K562 (cell line): ENCODE measurements at regions not wholly inside any gene's neighbourhood (a gene's known extent, or its start where the extent isn't known, plus 50 kb on each side); places are given as distances from the start of the nearest gene placed in this dataset.
"Not testable (repeated sequence)": the region's sequence is repeated elsewhere in the genome, so short reads cannot be mapped to it uniquely, and the experiment has no call there.

Experiments used
- CTCF ChIP-seq, 3 experiments: IDR thresholded peaks in 2 of 3; conservative IDR thresholded peaks in 1 of 3; 2 replicates each; pipeline ENCODE4 v1.5.1; 2011 to 2012; ENCODE audit warnings: low read length in 3 of 3, mild to moderate bottlenecking in 3 of 3, control low read depth in 2 of 3, improper control_type of control experiment in 1 of 3, inconsistent platforms in 1 of 3, low read depth in 1 of 3, mixed read lengths in 1 of 3, moderate library complexity in 1 of 3; ENCODE audit not compliant: insufficient read depth in 2 of 3
- KLF1 ChIP-seq: fragments of 450-650 bp; IDR thresholded peaks from 2 replicates; pipeline ENCODE4 v1.6.1; 2016; ENCODE audit warnings: missing genetic modification characterization, missing compliant biosample characterization
- RNF2 ChIP-seq: sonication (generic); IDR thresholded peaks from 2 replicates; pipeline ENCODE4 v1.6.1; 2016
- U2AF2 ChIP-seq: fragments of 200-400 bp; formaldehyde crosslinking; optimal IDR thresholded peaks from 2 replicates; pipeline ENCODE3; 2017; ENCODE audit warnings: low read depth, mild to moderate bottlenecking, low read length
- ZBTB8A ChIP-seq: fragments of 450-650 bp; IDR thresholded peaks from 2 replicates; pipeline ENCODE4 v1.6.1; 2018; ENCODE audit warnings: mild to moderate bottlenecking, moderate library complexity; ENCODE audit not compliant: partially characterized antibody
- TF ChIP-seq, protein P1 (sequence below): sonication (generic); formaldehyde crosslinking; IDR thresholded peaks from 2 replicates; pipeline ENCODE4 v1.8.1; 2022; ENCODE audit warnings: missing genetic modification reagents

GRCh38 chr1:224001757-224002156 lies 112.2 kb upstream of the FBXO28 start:
- TF ChIP-seq RNF2; ZBTB8A; U2AF2; KLF1; CTCF (IDR thresholded peaks at IDR 0.05 in 2 of 3, conservative IDR thresholded peaks at IDR 0.05 in 1 of 3; ENCODE audit: insufficient read depth in 2 of 3, low read depth in 1 of 3, low read length in 3 of 3): not testable (repeated sequence)
- TF ChIP-seq, protein P1, sequence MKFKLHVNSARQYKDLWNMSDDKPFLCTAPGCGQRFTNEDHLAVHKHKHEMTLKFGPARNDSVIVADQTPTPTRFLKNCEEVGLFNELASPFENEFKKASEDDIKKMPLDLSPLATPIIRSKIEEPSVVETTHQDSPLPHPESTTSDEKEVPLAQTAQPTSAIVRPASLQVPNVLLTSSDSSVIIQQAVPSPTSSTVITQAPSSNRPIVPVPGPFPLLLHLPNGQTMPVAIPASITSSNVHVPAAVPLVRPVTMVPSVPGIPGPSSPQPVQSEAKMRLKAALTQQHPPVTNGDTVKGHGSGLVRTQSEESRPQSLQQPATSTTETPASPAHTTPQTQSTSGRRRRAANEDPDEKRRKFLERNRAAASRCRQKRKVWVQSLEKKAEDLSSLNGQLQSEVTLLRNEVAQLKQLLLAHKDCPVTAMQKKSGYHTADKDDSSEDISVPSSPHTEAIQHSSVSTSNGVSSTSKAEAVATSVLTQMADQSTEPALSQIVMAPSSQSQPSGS: not testable (repeated sequence)
